BE2C (cell line): ENCODE measurements at regions not wholly inside any gene's neighbourhood (a gene's known extent, or its start where the extent isn't known, plus 50 kb on each side); places are given as distances from the start of the nearest gene placed in this dataset.

Source experiments
- DNase-seq: peaks from one replicate; pipeline ENCODE4 v3.0.0-alpha.2; 2020
- H3K27me3 ChIP-seq: fragments of 250-450 bp; sonication (Bioruptor Pico); 2 replicates; pipeline ENCODE4 v1.5.1; 2020; ENCODE audit warnings: mild to moderate bottlenecking
- H3K36me3 ChIP-seq: fragments of 250-450 bp; sonication (Bioruptor Pico); 2 replicates; pipeline ENCODE4 v1.5.1; 2020; ENCODE audit warnings: mild to moderate bottlenecking
- H3K4me1 ChIP-seq: fragments of 250-450 bp; sonication (Bioruptor Pico); 2 replicates; pipeline ENCODE4 v1.5.1; 2020
- H3K4me3 ChIP-seq: 2 replicates; pipeline ENCODE4 v1.5.1; 2011; ENCODE audit warnings: low read depth, low read length
- H3K9me3 ChIP-seq: fragments of 250-450 bp; sonication (Bioruptor Pico); 2 replicates; pipeline ENCODE4 v1.5.1; 2020
- CTCF ChIP-seq: IDR thresholded peaks from 2 replicates; pipeline ENCODE4 v1.5.1; 2012; ENCODE audit warnings: mild to moderate bottlenecking, low read depth, low read length

- no peak overlapping the region for H3K4me3 ChIP-seq
- peaks cover 4% of the 10 kb centered on the region for H3K4me1 ChIP-seq
- TF ChIP-seq CTCF: no peak
- no peaks in the 10 kb centered on the region for H3K36me3 ChIP-seq
- no peaks in the 10 kb centered on the region for H3K9me3 ChIP-seq
- H3K27me3 ChIP-seq: no peaks in the 10 kb centered on the region
- no peak for DNase-seq
Observed at GRCh38 chr7:25802057-25802456, 349.9 kb upstream of the NFE2L3 start.

GRCh38 chr7:25802473-25802872 lies 349.5 kb upstream of the NFE2L3 start:
- Histone ChIP-seq H3K4me3 (no peak overlapping the region), H3K9me3 (no peaks in the 10 kb centered on the region), H3K36me3 (no peaks in the 10 kb centered on the region), H3K27me3 (no peaks in the 10 kb centered on the region), H3K4me1 (peaks cover 4% of the 10 kb centered on the region)
- no peak for DNase-seq
- TF ChIP-seq CTCF: no peak

GRCh38 chr7:25803117-25803887 lies 348.7 kb upstream of the NFE2L3 start:
- no peak for TF ChIP-seq CTCF

GRCh38 chr7:25804154-25804553 lies 347.8 kb upstream of the NFE2L3 start:
- DNase-seq: no peak
- H3K4me1 ChIP-seq: peaks cover 4% of the 10 kb centered on the region
- H3K36me3 ChIP-seq: no peaks in the 10 kb centered on the region
- no peak for TF ChIP-seq CTCF
- no peak overlapping the region for H3K4me3 ChIP-seq
- no peaks in the 10 kb centered on the region for H3K9me3 ChIP-seq
- H3K27me3 ChIP-seq: no peaks in the 10 kb centered on the region

More at GRCh38 chr7:25803117-25803887, 348.7 kb upstream of the NFE2L3 start:
- H3K4me3 ChIP-seq: no peak overlapping the region
- no peak for DNase-seq
- H3K36me3 ChIP-seq: no peaks in the 10 kb centered on the region
- H3K27me3 ChIP-seq: no peaks in the 10 kb centered on the region
- H3K9me3 ChIP-seq: no peaks in the 10 kb centered on the region
- peaks cover 4% of the 10 kb centered on the region for H3K4me1 ChIP-seq

GRCh38 chr7:25805027-25805687 lies 346.8 kb upstream of the NFE2L3 start:
- peaks cover 4% of the 10 kb centered on the region for H3K4me1 ChIP-seq
- H3K27me3 ChIP-seq: no peaks in the 10 kb centered on the region
- TF ChIP-seq CTCF: no peak
- H3K9me3 ChIP-seq: no peaks in the 10 kb centered on the region
- no peaks in the 10 kb centered on the region for H3K36me3 ChIP-seq
- peak; percentile 11 for DNase-seq
- no peak overlapping the region for H3K4me3 ChIP-seq

- DNase-seq: no peak
- Histone ChIP-seq H3K4me1 (peaks cover 4% of the 10 kb centered on the region), H3K36me3 (no peaks in the 10 kb centered on the region), H3K9me3 (no peaks in the 10 kb centered on the region), H3K4me3 (no peak overlapping the region), H3K27me3 (no peaks in the 10 kb centered on the region)
- no peak for TF ChIP-seq CTCF
Observed at GRCh38 chr7:25807086-25807611, 344.8 kb upstream of the NFE2L3 start.
